Gastroesophageal sphincter (tissue), 4 donors: ENCODE measurements at regions not wholly inside any gene's neighbourhood (a gene's known extent, or its start where the extent isn't known, plus 50 kb on each side); places are given as distances from the start of the nearest gene placed in this dataset.

Source experiments
- ATAC-seq: fragments of 150-250 bp; one replicate; pipeline ENCODE4 v1.9.1; 2016; ENCODE audit warnings: mild to moderate bottlenecking, moderate library complexity
- H3K27ac ChIP-seq, 4 donors: fragments of 200-600 bp; sonication (generic) in 3 of 4; 1 replicate in 3 of 4; 2 replicates in 1 of 4; pipeline ENCODE4 v1.5.1; 2016 to 2019
- H3K27me3 ChIP-seq: fragments of 200-600 bp; sonication (generic); one replicate; pipeline ENCODE4 v1.5.1; 2019
- H3K36me3 ChIP-seq, 2 donors: fragments of 200-600 bp; sonication (generic); one replicate each; pipeline ENCODE4 v1.5.1; 2019; ENCODE audit warnings: control low read depth in 1 of 2
- H3K4me1 ChIP-seq, 3 donors: fragments of 200-600 bp; sonication (generic); 1 replicate in 2 of 3; 2 replicates in 1 of 3; pipeline ENCODE4 v1.5.1; 2016 to 2019; ENCODE audit warnings: control low read depth in 2 of 3
- H3K4me3 ChIP-seq, 2 donors: fragments of 200-600 bp; sonication (generic); one replicate each; pipeline ENCODE4 v1.5.1; 2019; ENCODE audit warnings: mild to moderate bottlenecking in 1 of 2, moderate library complexity in 1 of 2
- H3K9me3 ChIP-seq, 3 donors: fragments of 200-600 bp; sonication (generic); one replicate each; pipeline ENCODE4 v1.5.1; 2017 to 2019; ENCODE audit warnings: control low read depth in 2 of 3
- EP300 ChIP-seq: sonication (generic); formaldehyde crosslinking; IDR thresholded peaks from one replicate; pipeline ENCODE4 v1.6.1; 2017; ENCODE audit warnings: antibody characterized with exemption, mild to moderate bottlenecking
- POLR2A ChIP-seq, 2 donors: fragments of 450-650 bp; IDR thresholded peaks; one replicate each; pipeline ENCODE4 v1.6.1; 2017; ENCODE audit warnings: antibody characterized with exemption in 2 of 2, mild to moderate bottlenecking in 2 of 2, moderate library complexity in 1 of 2
- POLR2AphosphoS5 ChIP-seq: sonication (generic); formaldehyde crosslinking; IDR thresholded peaks from one replicate; pipeline ENCODE4 v1.6.1; 2017; ENCODE audit warnings: antibody characterized with exemption
- WGBS, 2 donors: methylation state at CpG; one replicate each; pipeline ENCODE4 v1.1.5; 2018; ENCODE audit warnings: low coverage in 1 of 2; 5-methylcytosine and 5-hydroxymethylcytosine counted together
- TF ChIP-seq, protein P1 (sequence below), 4 experiments: fragments of 200-600 bp in 2 of 4; fragments of 450-650 bp in 2 of 4; sonication (generic) in 1 of 4; IDR thresholded peaks; one replicate each; pipeline ENCODE4 v1.5.1; 2017 to 2019; ENCODE audit warnings: antibody characterized with exemption in 4 of 4, mild to moderate bottlenecking in 2 of 4, moderate library complexity in 2 of 4

DNA sequence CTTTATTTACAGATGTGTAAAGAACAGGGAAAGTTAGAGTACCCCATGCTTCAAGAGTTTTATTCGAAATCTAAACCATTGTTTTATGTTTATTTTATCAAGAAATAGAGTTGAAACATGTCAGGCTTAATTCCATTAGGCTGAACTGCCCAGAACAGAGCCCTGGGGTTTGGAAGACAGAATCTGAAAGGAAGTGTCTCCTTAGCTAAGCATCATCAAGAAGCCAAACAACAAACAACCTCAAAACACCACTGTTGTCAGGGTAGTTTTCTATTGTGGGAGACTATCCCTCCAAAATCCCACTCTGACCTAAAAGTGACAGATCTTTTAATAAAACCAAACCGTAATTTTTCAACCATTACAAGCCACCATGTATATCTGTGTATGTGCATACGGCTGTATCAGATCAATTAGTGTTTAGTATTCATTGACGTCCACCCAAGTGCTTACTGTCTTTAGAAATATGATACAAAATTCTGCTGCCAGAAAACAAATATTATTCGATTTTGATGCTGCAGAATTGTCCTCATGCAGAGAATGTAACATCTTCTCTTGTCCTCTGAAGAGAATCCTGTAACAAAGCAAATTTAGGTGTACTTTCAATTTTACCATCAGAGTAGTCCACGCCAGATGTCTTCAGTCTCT, 271.9 kb upstream of the TMEM161B start:
- Histone ChIP-seq H3K4me1 (no peaks in the 10 kb centered on the region), H3K36me3 (no peaks in the 10 kb centered on the region), H3K27ac (no peak overlapping the region), H3K27me3 (peaks cover 6% of the 10 kb centered on the region), H3K9me3 (no peaks in the 10 kb centered on the region), H3K4me3 (no peak overlapping the region)
- no peak for ATAC-seq
- TF ChIP-seq, protein P1, sequence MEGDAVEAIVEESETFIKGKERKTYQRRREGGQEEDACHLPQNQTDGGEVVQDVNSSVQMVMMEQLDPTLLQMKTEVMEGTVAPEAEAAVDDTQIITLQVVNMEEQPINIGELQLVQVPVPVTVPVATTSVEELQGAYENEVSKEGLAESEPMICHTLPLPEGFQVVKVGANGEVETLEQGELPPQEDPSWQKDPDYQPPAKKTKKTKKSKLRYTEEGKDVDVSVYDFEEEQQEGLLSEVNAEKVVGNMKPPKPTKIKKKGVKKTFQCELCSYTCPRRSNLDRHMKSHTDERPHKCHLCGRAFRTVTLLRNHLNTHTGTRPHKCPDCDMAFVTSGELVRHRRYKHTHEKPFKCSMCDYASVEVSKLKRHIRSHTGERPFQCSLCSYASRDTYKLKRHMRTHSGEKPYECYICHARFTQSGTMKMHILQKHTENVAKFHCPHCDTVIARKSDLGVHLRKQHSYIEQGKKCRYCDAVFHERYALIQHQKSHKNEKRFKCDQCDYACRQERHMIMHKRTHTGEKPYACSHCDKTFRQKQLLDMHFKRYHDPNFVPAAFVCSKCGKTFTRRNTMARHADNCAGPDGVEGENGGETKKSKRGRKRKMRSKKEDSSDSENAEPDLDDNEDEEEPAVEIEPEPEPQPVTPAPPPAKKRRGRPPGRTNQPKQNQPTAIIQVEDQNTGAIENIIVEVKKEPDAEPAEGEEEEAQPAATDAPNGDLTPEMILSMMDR (IDR thresholded peaks at IDR 0.05): no peak
- no peak for TF ChIP-seq POLR2A (IDR thresholded peaks at IDR 0.05)
- no peak for TF ChIP-seq EP300
- TF ChIP-seq POLR2AphosphoS5: no peak
- 55 to 61% methylated on average over 6 of the region's 6 CpGs for WGBS, 2 donors

DNA sequence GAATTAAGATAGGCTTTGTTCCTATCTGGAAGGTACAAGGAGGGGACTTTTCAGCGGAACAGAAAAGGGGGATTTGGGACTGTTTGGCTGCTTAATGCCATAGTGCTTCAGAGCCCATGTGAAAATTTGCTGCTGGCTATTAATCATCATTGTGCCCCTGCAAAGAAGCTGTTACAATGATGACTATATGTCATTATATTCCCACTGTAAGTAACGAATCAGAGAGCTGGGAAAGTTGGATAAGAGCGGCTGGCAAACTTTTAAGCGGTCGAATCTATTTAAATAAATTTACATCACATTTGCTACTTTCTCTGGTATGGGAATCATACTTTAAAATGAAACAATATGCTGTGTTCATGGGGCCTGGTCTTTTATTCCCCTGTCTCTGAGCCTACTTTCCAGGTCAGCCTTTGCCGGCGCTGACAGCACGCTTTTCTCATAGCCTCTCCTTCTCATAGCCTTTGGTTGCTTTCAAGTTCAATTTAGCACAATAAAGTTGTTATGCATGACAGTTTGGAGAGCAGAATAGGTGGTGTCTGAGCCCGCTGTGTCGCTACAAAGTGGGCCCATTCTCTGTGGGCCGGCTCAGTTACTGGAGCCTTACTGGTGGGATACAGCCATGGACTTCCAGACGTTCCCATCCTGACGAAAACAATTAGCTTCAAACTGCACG, 271.2 kb upstream of the TMEM161B start:
- no peaks in the 10 kb centered on the region for H3K4me1 ChIP-seq
- H3K27ac ChIP-seq: no peak overlapping the region
- no peak overlapping the region for H3K4me3 ChIP-seq
- H3K36me3 ChIP-seq: no peaks in the 10 kb centered on the region
- ATAC-seq: no peak
- H3K27me3 ChIP-seq: peaks cover 6% of the 10 kb centered on the region
- no peaks in the 10 kb centered on the region for H3K9me3 ChIP-seq
- 63 to 73% methylated on average over 13 to 14 of the region's 14 CpGs for WGBS, 2 donors
- TF ChIP-seq POLR2A (IDR thresholded peaks at IDR 0.05) (no peak), EP300 (no peak), POLR2AphosphoS5 (no peak)
- TF ChIP-seq, protein P1 (IDR thresholded peaks at IDR 0.05): no peak

DNA sequence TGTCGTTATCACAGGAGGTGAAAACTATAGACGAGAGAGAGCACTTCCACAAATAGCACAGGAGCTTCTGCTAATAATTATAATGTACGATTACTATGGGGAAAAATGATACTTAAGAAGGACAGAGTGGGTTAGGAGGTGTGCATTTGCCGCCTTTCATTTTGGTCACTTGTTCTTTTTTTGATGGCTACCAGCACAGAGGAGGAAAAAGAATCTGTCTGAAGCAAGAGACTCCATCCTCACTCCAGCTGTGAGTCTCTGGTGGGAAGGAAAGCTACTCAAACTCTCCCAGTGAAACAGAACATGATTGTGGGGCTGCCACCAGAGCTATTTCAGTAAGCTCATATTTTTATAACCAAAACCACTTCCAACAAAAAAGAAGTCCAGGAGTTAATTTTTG, 270.4 kb upstream of the TMEM161B start:
- Histone ChIP-seq H3K27ac (no peak overlapping the region), H3K4me3 (no peak overlapping the region), H3K27me3 (peaks cover 2% of the 10 kb centered on the region), H3K36me3 (no peaks in the 10 kb centered on the region), H3K4me1 (no peaks in the 10 kb centered on the region), H3K9me3 (no peaks in the 10 kb centered on the region)
- no peak for ATAC-seq
- 75 to 88% methylated on average over 4 of the region's 4 CpGs for WGBS, 2 donors
- TF ChIP-seq POLR2AphosphoS5: no peak
- TF ChIP-seq, protein P1 (IDR thresholded peaks at IDR 0.05): no peak
- TF ChIP-seq POLR2A (IDR thresholded peaks at IDR 0.05): no peak
- no peak for TF ChIP-seq EP300

DNA sequence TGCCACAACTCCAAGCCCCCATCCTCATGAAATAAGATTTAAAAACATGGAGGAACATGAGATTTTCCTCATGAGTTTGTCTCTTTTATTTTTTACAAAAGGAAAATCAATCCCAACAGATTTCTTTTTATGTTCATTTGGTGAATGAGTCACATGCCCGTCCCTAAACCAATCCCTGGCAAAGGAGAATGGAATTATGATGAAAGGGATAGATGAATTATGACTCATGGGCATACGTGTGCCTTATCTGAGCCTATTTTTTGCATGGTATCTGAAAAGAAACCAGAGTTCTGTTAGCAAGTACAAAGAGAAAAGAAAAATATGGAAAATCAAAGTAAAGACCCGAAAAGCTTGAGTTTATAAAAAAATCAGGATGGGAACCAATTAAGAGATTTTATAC, 267.5 kb upstream of the TMEM161B start:
- Histone ChIP-seq H3K9me3 (no peaks in the 10 kb centered on the region), H3K27ac (no peak overlapping the region), H3K4me3 (no peak overlapping the region), H3K27me3 (peaks cover 11% of the 10 kb centered on the region), H3K36me3 (no peaks in the 10 kb centered on the region), H3K4me1 (no peaks in the 10 kb centered on the region)
- 57 to 67% methylated on average over 3 of the region's 3 CpGs for WGBS, 2 donors
- TF ChIP-seq, protein P1 (IDR thresholded peaks at IDR 0.05): no peak
- no peak for TF ChIP-seq EP300
- TF ChIP-seq POLR2AphosphoS5: no peak
- TF ChIP-seq POLR2A (IDR thresholded peaks at IDR 0.05): no peak
- ATAC-seq: no peak

DNA sequence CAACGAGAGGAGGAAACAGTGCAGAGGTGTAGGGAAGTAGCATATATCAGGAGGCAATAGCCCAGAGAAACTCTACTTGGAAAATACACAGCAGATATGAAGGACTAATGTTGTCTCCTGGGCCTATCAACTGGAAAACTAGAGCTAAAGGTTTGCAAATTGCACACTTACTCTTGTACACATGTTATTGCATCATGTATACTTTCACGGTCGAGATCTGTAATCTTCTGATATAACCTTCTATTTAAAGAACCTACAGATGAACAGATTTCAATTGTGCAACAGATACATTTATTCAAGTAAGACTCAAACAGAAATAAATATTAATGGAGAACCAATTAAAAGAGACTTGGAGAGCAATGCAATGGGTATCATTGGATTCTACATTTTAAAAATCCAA, 256.3 kb upstream of the TMEM161B start:
- no peaks in the 10 kb centered on the region for H3K9me3 ChIP-seq
- no peaks in the 10 kb centered on the region for H3K36me3 ChIP-seq
- ATAC-seq: no peak
- 78 to 87% methylated on average over 3 of the region's 3 CpGs for WGBS, 2 donors
- no peak overlapping the region for H3K27ac ChIP-seq
- TF ChIP-seq POLR2A (IDR thresholded peaks at IDR 0.05) (no peak), POLR2AphosphoS5 (no peak), EP300 (no peak)
- TF ChIP-seq, protein P1 (IDR thresholded peaks at IDR 0.05): no peak
- no peak overlapping the region for H3K4me3 ChIP-seq
- no peaks in the 10 kb centered on the region for H3K27me3 ChIP-seq
- no peaks in the 10 kb centered on the region for H3K4me1 ChIP-seq
